ENCODE measurements at regions not wholly inside any gene's neighbourhood (a gene's known extent, or its start where the extent isn't known, plus 50 kb on each side); places are given as distances from the start of the nearest gene placed in this dataset.

DNA sequence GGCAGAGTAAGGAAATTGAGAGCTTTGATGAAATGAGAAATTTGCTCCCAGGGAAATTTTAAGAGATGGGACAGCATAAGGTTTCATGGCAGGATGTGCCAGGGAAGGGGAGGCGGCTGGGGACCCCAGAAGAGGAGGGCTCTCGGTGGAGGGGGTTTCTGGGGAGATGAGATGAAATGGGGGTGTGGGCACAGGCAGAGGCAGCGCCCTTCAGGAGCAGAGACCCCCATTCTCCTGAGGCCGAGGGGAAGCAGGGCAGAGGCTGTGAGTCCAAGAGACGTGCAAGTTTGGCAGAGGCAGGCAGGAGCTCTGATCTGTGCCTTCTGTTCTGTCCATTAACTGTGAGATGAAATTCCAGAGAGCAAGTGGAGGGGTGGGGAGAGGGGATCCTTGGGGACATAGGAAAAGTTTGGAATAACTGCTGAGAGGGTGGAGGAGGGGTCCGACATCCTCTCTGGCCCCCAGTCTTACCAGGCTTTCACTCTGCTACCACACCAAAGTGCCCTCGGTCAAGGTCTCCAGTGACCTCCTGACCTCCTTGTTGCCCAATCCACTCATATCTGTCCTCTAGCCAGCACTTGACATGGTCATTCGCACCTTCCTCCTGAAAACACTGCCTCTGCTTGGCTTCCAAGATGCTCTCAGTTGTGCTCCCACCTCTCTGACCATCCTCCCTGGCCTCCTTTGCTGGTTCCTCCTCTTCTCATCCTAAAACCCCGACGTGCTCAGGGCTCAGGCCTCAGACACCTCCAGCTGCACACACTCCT, 108.1 kb upstream of the MVB12B start:
- TF ChIP-seq POLR2AphosphoS5 (IDR thresholded peaks at IDR 0.05; ENCODE audit: low read depth, low read length) = no peak
- TF ChIP-seq SIN3A (IDR thresholded peaks at IDR 0.05; ENCODE audit: borderline replicate concordance, insufficient read depth, low read length) = no peak
- TF ChIP-seq TAF1 (IDR thresholded peaks at IDR 0.05; ENCODE audit: borderline replicate concordance, insufficient read depth, low read length) = no peak
- no peak for TF ChIP-seq FOXP2 (optimal IDR thresholded peaks at IDR 0.05; ENCODE audit: borderline replicate concordance, extremely low read depth, extremely low read length, insufficient read depth)
- TF ChIP-seq, protein P1, sequence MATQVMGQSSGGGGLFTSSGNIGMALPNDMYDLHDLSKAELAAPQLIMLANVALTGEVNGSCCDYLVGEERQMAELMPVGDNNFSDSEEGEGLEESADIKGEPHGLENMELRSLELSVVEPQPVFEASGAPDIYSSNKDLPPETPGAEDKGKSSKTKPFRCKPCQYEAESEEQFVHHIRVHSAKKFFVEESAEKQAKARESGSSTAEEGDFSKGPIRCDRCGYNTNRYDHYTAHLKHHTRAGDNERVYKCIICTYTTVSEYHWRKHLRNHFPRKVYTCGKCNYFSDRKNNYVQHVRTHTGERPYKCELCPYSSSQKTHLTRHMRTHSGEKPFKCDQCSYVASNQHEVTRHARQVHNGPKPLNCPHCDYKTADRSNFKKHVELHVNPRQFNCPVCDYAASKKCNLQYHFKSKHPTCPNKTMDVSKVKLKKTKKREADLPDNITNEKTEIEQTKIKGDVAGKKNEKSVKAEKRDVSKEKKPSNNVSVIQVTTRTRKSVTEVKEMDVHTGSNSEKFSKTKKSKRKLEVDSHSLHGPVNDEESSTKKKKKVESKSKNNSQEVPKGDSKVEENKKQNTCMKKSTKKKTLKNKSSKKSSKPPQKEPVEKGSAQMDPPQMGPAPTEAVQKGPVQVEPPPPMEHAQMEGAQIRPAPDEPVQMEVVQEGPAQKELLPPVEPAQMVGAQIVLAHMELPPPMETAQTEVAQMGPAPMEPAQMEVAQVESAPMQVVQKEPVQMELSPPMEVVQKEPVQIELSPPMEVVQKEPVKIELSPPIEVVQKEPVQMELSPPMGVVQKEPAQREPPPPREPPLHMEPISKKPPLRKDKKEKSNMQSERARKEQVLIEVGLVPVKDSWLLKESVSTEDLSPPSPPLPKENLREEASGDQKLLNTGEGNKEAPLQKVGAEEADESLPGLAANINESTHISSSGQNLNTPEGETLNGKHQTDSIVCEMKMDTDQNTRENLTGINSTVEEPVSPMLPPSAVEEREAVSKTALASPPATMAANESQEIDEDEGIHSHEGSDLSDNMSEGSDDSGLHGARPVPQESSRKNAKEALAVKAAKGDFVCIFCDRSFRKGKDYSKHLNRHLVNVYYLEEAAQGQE (IDR thresholded peaks at IDR 0.05; ENCODE audit: insufficient read depth in 1 of 2, low read depth in 2 of 2, low read length in 2 of 2) = no peak

DNA sequence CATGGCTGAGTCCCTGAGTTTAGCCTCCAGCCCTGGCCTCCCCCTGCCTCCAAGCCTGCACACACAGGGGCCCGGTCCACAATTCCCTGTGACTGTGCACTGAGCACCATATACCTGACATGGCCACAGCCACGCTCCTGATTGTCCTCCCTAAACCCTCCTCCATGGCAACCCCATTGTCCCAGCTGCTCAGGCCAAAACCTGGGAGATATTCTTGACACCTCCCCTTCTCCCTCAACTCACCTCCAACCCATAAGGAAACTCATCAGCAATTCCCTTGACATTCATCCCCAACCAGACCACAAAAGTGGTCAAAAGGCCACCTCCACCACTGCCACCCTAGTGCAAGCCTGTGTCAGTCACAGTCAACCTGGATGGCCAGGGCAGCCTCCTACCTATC, 107.5 kb upstream of the MVB12B start:
- no peak for TF ChIP-seq SIN3A (IDR thresholded peaks at IDR 0.05; ENCODE audit: borderline replicate concordance, insufficient read depth, low read length)
- TF ChIP-seq, protein P1 (IDR thresholded peaks at IDR 0.05; ENCODE audit: insufficient read depth in 1 of 2, low read depth in 2 of 2, low read length in 2 of 2) = no peak
- no peak for TF ChIP-seq FOXP2 (optimal IDR thresholded peaks at IDR 0.05; ENCODE audit: borderline replicate concordance, extremely low read depth, extremely low read length, insufficient read depth)
- TF ChIP-seq TAF1 (IDR thresholded peaks at IDR 0.05; ENCODE audit: borderline replicate concordance, insufficient read depth, low read length) = no peak
- TF ChIP-seq POLR2AphosphoS5 (IDR thresholded peaks at IDR 0.05; ENCODE audit: low read depth, low read length) = no peak

DNA sequence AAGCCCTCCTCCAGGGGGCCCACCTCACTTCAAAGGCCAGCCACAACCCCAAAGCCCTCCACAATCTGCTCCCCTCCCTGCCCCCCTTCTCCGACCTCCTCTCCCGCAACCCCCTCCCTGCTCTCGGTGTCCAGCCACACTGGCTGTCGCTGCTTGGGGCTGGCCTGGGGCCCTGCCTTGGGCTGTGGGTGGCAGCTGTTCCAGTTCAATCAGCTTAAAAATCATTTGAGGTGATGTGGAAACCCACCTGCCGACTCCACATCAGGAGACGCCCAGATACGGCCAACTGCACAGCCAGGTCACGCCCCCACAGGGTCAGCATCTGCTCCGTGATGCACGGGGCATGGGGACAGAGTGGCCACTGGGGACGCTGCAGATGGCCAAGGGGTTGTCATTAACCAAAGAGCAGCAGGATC, 107.0 kb upstream of the MVB12B start:
- no peak for TF ChIP-seq POLR2AphosphoS5 (IDR thresholded peaks at IDR 0.05; ENCODE audit: low read depth, low read length)
- no peak for TF ChIP-seq FOXP2 (optimal IDR thresholded peaks at IDR 0.05; ENCODE audit: borderline replicate concordance, extremely low read depth, extremely low read length, insufficient read depth)
- TF ChIP-seq, protein P1 (IDR thresholded peaks at IDR 0.05; ENCODE audit: insufficient read depth in 1 of 2, low read depth in 2 of 2, low read length in 2 of 2) = no peak
- TF ChIP-seq SIN3A (IDR thresholded peaks at IDR 0.05; ENCODE audit: borderline replicate concordance, insufficient read depth, low read length) = no peak
- TF ChIP-seq TAF1 (IDR thresholded peaks at IDR 0.05; ENCODE audit: borderline replicate concordance, insufficient read depth, low read length) = no peak

DNA sequence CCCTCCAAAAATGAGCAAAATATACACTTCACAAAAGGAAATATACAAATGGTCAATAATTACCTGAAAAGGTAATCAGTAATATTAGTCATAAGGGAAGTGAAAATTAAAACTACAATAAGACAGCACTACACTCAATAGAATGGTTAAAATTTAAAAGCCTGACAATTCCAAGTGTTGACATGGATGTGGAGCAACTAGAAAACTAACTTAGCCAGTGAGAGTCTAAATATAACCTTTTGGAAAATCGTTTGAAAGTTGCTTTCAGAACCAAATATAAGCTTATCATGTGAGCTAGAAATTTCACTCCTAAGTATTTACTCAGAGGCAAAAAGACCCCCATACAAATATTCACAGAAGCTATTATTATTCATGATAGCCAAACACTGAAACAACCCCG, 105.1 kb upstream of the MVB12B start:
- TF ChIP-seq FOXP2 (optimal IDR thresholded peaks at IDR 0.05; ENCODE audit: borderline replicate concordance, extremely low read depth, extremely low read length, insufficient read depth) = no peak
- TF ChIP-seq, protein P1 (IDR thresholded peaks at IDR 0.05; ENCODE audit: insufficient read depth in 1 of 2, low read depth in 2 of 2, low read length in 2 of 2) = no peak
- TF ChIP-seq SIN3A (IDR thresholded peaks at IDR 0.05; ENCODE audit: borderline replicate concordance, insufficient read depth, low read length) = no peak
- no peak for TF ChIP-seq POLR2AphosphoS5 (IDR thresholded peaks at IDR 0.05; ENCODE audit: low read depth, low read length)
- TF ChIP-seq TAF1 (IDR thresholded peaks at IDR 0.05; ENCODE audit: borderline replicate concordance, insufficient read depth, low read length) = no peak

Data from PFSK-1 (cell line).